ENCODE measurements at regions not wholly inside any gene's neighbourhood (a gene's known extent, or its start where the extent isn't known, plus 50 kb on each side); places are given as distances from the start of the nearest gene placed in this dataset.

GRCh38 chr12:94777936-94778335 is 127.6 kb upstream of the TMCC3 start:
- DNase-seq, result no peak

GRCh38 chr12:94775710-94776109 is 125.4 kb upstream of the TMCC3 start:
- no peak for DNase-seq

- DNase-seq, result no peak
Observed at GRCh38 chr12:94771741-94772140, 121.4 kb upstream of the TMCC3 start.

- no peak for DNase-seq
Observed at GRCh38 chr12:94771199-94771598, 120.8 kb upstream of the TMCC3 start.

- no peak for DNase-seq
Observed at GRCh38 chr12:94770791-94771190, 120.4 kb upstream of the TMCC3 start.

GRCh38 chr12:94769776-94770759 is 119.7 kb upstream of the TMCC3 start:
- no peak for DNase-seq

- DNase-seq, result no peak
Observed at GRCh38 chr12:94769047-94769420, 118.7 kb upstream of the TMCC3 start.

GRCh38 chr12:94768398-94769046 is 118.2 kb upstream of the TMCC3 start:
- DNase-seq, result no peak

GRCh38 chr12:94767956-94768355 is 117.6 kb upstream of the TMCC3 start:
- DNase-seq, result no peak

GRCh38 chr12:94766397-94766796 is 116.0 kb upstream of the TMCC3 start:
- no peak for DNase-seq

- no peak for DNase-seq
Observed at GRCh38 chr12:94763462-94763861, 113.1 kb upstream of the TMCC3 start.

- DNase-seq, result no peak
Observed at GRCh38 chr12:94762943-94763342, 112.6 kb upstream of the TMCC3 start.

- no peak for DNase-seq
Observed at GRCh38 chr12:94762259-94762942, 112.0 kb upstream of the TMCC3 start.

- DNase-seq, result no peak
Observed at GRCh38 chr12:94761559-94761958, 111.2 kb upstream of the TMCC3 start.

- no peak for DNase-seq
Observed at GRCh38 chr12:94760786-94761185, 110.4 kb upstream of the TMCC3 start.

- DNase-seq, result no peak
Observed at GRCh38 chr12:94756789-94757188, 106.4 kb upstream of the TMCC3 start.

GRCh38 chr12:94755598-94755997 is 105.2 kb upstream of the TMCC3 start:
- DNase-seq, result no peak

GRCh38 chr12:94754653-94755052 is 104.3 kb upstream of the TMCC3 start:
- DNase-seq, result no peak

- no peak for DNase-seq
Observed at GRCh38 chr12:94753036-94753679, 102.8 kb upstream of the TMCC3 start.

GRCh38 chr12:94750864-94751263 is 100.5 kb upstream of the TMCC3 start:
- no peak for DNase-seq

GRCh38 chr12:94749890-94750289 is 99.5 kb upstream of the TMCC3 start:
- DNase-seq, result no peak

- no peak for DNase-seq
Observed at GRCh38 chr12:94749455-94749854, 99.1 kb upstream of the TMCC3 start.
